ENCODE measurements at regions not wholly inside any gene's neighbourhood (a gene's known extent, or its start where the extent isn't known, plus 50 kb on each side); places are given as distances from the start of the nearest gene placed in this dataset.

GRCh38 chr4:164169591-164169990 lies 584.3 kb upstream of the SMIM31 start:
- no peak overlapping the region for H3K4me3 ChIP-seq (ENCODE audit: low read length)
- H3K27ac Mint-ChIP-seq = no peak overlapping the region
- H3K9ac ChIP-seq (ENCODE audit: extremely low read depth, low read length, poor library complexity, severe bottlenecking) = no peak overlapping the region
- TF ChIP-seq CTCF (conservative IDR thresholded peaks at IDR 0.05) = no peak
- no peak overlapping the region for H3K27ac ChIP-seq (ENCODE audit: low read depth, low read length)
- no peaks in the 10 kb centered on the region for H3K4me1 Mint-ChIP-seq
- H3K27me3 Mint-ChIP-seq (ENCODE audit: insufficient read depth) = no peaks in the 10 kb centered on the region
- no peaks in the 10 kb centered on the region for H3K36me3 ChIP-seq (ENCODE audit: control insufficient read depth, insufficient read depth, low read length)
- H3K27me3 ChIP-seq (ENCODE audit: control insufficient read depth, insufficient read depth, low read length, poor library complexity, severe bottlenecking) = no peaks in the 10 kb centered on the region
- no peaks in the 10 kb centered on the region for H3K4me1 ChIP-seq (ENCODE audit: control insufficient read depth, insufficient read depth, low read length)
- H3K36me3 Mint-ChIP-seq (ENCODE audit: low read depth) = no peaks in the 10 kb centered on the region
- H3K9me3 Mint-ChIP-seq = peaks cover 5% of the 10 kb centered on the region
- H3K9me3 ChIP-seq (ENCODE audit: control insufficient read depth, low read length) = no peaks in the 10 kb centered on the region
- no peak overlapping the region for H3K4me3 Mint-ChIP-seq
- no peak for DNase-seq

GRCh38 chr4:164177153-164177552 lies 576.8 kb upstream of the SMIM31 start:
- H3K36me3 Mint-ChIP-seq (ENCODE audit: low read depth) = no peaks in the 10 kb centered on the region
- no peak for TF ChIP-seq CTCF (conservative IDR thresholded peaks at IDR 0.05)
- H3K4me1 Mint-ChIP-seq = peaks cover 4% of the 10 kb centered on the region
- Histone ChIP-seq H3K9ac (ENCODE audit: extremely low read depth, low read length, poor library complexity, severe bottlenecking) (no peak overlapping the region), H3K9me3 (ENCODE audit: control insufficient read depth, low read length) (no peaks in the 10 kb centered on the region), H3K4me1 (ENCODE audit: control insufficient read depth, insufficient read depth, low read length) (no peaks in the 10 kb centered on the region), H3K27me3 (ENCODE audit: control insufficient read depth, insufficient read depth, low read length, poor library complexity, severe bottlenecking) (no peaks in the 10 kb centered on the region), H3K4me3 (ENCODE audit: low read length) (no peak overlapping the region), H3K27ac (ENCODE audit: low read depth, low read length) (peak overlapping the region; percentile 42), H3K36me3 (ENCODE audit: control insufficient read depth, insufficient read depth, low read length) (no peaks in the 10 kb centered on the region)
- H3K27me3 Mint-ChIP-seq (ENCODE audit: insufficient read depth) = no peaks in the 10 kb centered on the region
- peaks cover 5% of the 10 kb centered on the region for H3K9me3 Mint-ChIP-seq
- no peak for DNase-seq
- 77% methylated on average over 2 to 3 of the region's 3 CpGs for WGBS, 2 experiments (ENCODE audit: insufficient coverage in 1 of 2, insufficient read length in 1 of 2)
- no peak overlapping the region for H3K4me3 Mint-ChIP-seq
- no peak overlapping the region for H3K27ac Mint-ChIP-seq

GRCh38 chr4:164177753-164178152 lies 576.2 kb upstream of the SMIM31 start:
- Histone ChIP-seq H3K4me1 (ENCODE audit: control insufficient read depth, insufficient read depth, low read length) (no peaks in the 10 kb centered on the region), H3K9me3 (ENCODE audit: control insufficient read depth, low read length) (no peaks in the 10 kb centered on the region), H3K4me3 (ENCODE audit: low read length) (no peak overlapping the region), H3K27me3 (ENCODE audit: control insufficient read depth, insufficient read depth, low read length, poor library complexity, severe bottlenecking) (no peaks in the 10 kb centered on the region), H3K27ac (ENCODE audit: low read depth, low read length) (no peak overlapping the region), H3K9ac (ENCODE audit: extremely low read depth, low read length, poor library complexity, severe bottlenecking) (no peak overlapping the region), H3K36me3 (ENCODE audit: control insufficient read depth, insufficient read depth, low read length) (no peaks in the 10 kb centered on the region)
- Mint-ChIP-seq H3K9me3 (peaks cover 5% of the 10 kb centered on the region), H3K4me1 (peaks cover 4% of the 10 kb centered on the region), H3K36me3 (ENCODE audit: low read depth) (no peaks in the 10 kb centered on the region), H3K27me3 (ENCODE audit: insufficient read depth) (no peaks in the 10 kb centered on the region), H3K4me3 (no peak overlapping the region), H3K27ac (no peak overlapping the region)
- WGBS, 2 experiments (ENCODE audit: insufficient coverage in 1 of 2, insufficient read length in 1 of 2) = 50% methylated on average over 1 of the region's 1 CpG; no CpG with 5 or more reads in 1 of the 2 experiments
- no peak for TF ChIP-seq CTCF (conservative IDR thresholded peaks at IDR 0.05)
- no peak for DNase-seq
